NCI-H2196 treated with DMSO at 0.1 percent for 48 hours (cell line): ENCODE measurements at regions not wholly inside any gene's neighbourhood (a gene's known extent, or its start where the extent isn't known, plus 50 kb on each side); places are given as distances from the start of the nearest gene placed in this dataset.

Experiments used
- DNase-seq: peaks from one replicate; lab custom pipeline; 2025; ENCODE audit not compliant: unreplicated experiment; lab: John Stamatoyannopoulos, UW

- DNase-seq, result no peak
These were observed 310.8 kb upstream of the NR5A2 start for GRCh38 chr1:199716729-199717128.

- DNase-seq, result no peak
These were observed 308.2 kb upstream of the NR5A2 start for GRCh38 chr1:199719156-199719842.

- DNase-seq, result no peak
These were observed 307.0 kb upstream of the NR5A2 start for GRCh38 chr1:199720496-199720895.

- no peak for DNase-seq
These were observed 306.5 kb upstream of the NR5A2 start for GRCh38 chr1:199721001-199721400.

- no peak for DNase-seq
These were observed 304.1 kb upstream of the NR5A2 start for GRCh38 chr1:199723250-199723956.

- DNase-seq, result no peak
These were observed 303.5 kb upstream of the NR5A2 start for GRCh38 chr1:199724049-199724448.

- DNase-seq, result no peak
These were observed 302.4 kb upstream of the NR5A2 start for GRCh38 chr1:199725002-199725565.

GRCh38 chr1:199727682-199728081, 299.8 kb upstream of the NR5A2 start:
- no peak for DNase-seq

GRCh38 chr1:199728345-199728744, 299.2 kb upstream of the NR5A2 start:
- no peak for DNase-seq

- DNase-seq, result no peak
These were observed 294.4 kb upstream of the NR5A2 start for GRCh38 chr1:199733125-199733524.

GRCh38 chr1:199734186-199734585, 293.3 kb upstream of the NR5A2 start:
- DNase-seq, result no peak

- DNase-seq, result no peak
These were observed 291.9 kb upstream of the NR5A2 start for GRCh38 chr1:199735660-199736059.

- DNase-seq, result no peak
These were observed 290.9 kb upstream of the NR5A2 start for GRCh38 chr1:199736646-199737045.

GRCh38 chr1:199741586-199741985, 285.9 kb upstream of the NR5A2 start:
- no peak for DNase-seq

- DNase-seq, result no peak
These were observed 285.0 kb upstream of the NR5A2 start for GRCh38 chr1:199742547-199742946.

- no peak for DNase-seq
These were observed 284.3 kb upstream of the NR5A2 start for GRCh38 chr1:199743227-199743626.

- no peak for DNase-seq
These were observed 280.7 kb upstream of the NR5A2 start for GRCh38 chr1:199746666-199747384.

GRCh38 chr1:199747984-199748383, 279.5 kb upstream of the NR5A2 start:
- DNase-seq, result no peak

GRCh38 chr1:199751506-199751905, 276.0 kb upstream of the NR5A2 start:
- DNase-seq, result no peak

- DNase-seq, result no peak
These were observed 275.4 kb upstream of the NR5A2 start for GRCh38 chr1:199751962-199752687.

- DNase-seq, result no peak
These were observed 274.9 kb upstream of the NR5A2 start for GRCh38 chr1:199752688-199753027.
